GM23338 (cell line): ENCODE measurements at regions not wholly inside any gene's neighbourhood (a gene's known extent, or its start where the extent isn't known, plus 50 kb on each side); places are given as distances from the start of the nearest gene placed in this dataset.
A peak's percentile ranks its signal among the peaks of the same experiment; 100 is the strongest.

Source experiments
- ATAC-seq: fragments of 200-7000 bp; cut with Tn5 transposase; 3 replicates; pipeline ENCODE4 v1.9.1; 2020
- DNase-seq: peaks from one replicate; pipeline ENCODE4 v3.0.0-alpha.2; 2015; ENCODE audit warnings: low spot score
- H2AFZ ChIP-seq: fragments of 200-600 bp; sonication (generic); 2 replicates; pipeline ENCODE4 v1.8.0; 2016; ENCODE audit warnings: antibody characterized with exemption, mild to moderate bottlenecking, moderate library complexity
- H3F3A ChIP-seq: fragments of 200-600 bp; sonication (generic); replicated peaks from 2 replicates; pipeline ENCODE4 v1.8.0; 2017; ENCODE audit warnings: antibody characterized with exemption, mixed run types, low read depth
- H3K27ac ChIP-seq: fragments of 200-600 bp; sonication (generic); 2 replicates; pipeline ENCODE4 v1.6.1; 2016; ENCODE audit warnings: low read depth
- H3K27me3 ChIP-seq: fragments of 200-600 bp; sonication (generic); 2 replicates; pipeline ENCODE4 v1.8.0; 2016; ENCODE audit warnings: mild to moderate bottlenecking, mixed run types, moderate library complexity; ENCODE audit not compliant: insufficient read depth
- H3K36me3 ChIP-seq: fragments of 200-600 bp; sonication (generic); 2 replicates; pipeline ENCODE4 v1.8.0; 2016; ENCODE audit warnings: mild to moderate bottlenecking; ENCODE audit not compliant: insufficient read depth
- H3K4me1 ChIP-seq: fragments of 200-600 bp; sonication (generic); 2 replicates; pipeline ENCODE4 v1.8.0; 2016; ENCODE audit warnings: mild to moderate bottlenecking, moderate library complexity; ENCODE audit not compliant: insufficient read depth
- H3K4me2 ChIP-seq: fragments of 200-600 bp; sonication (generic); 2 replicates; pipeline ENCODE4 v1.7.1; 2017; ENCODE audit warnings: mixed run types
- H3K4me3 ChIP-seq: fragments of 200-600 bp; sonication (generic); 2 replicates; pipeline ENCODE4 v1.6.1; 2016; ENCODE audit warnings: mixed run types
- H3K79me2 ChIP-seq: fragments of 200-600 bp; sonication (generic); replicated peaks from 2 replicates; pipeline ENCODE4 v1.8.0; 2017; ENCODE audit warnings: mild to moderate bottlenecking; ENCODE audit not compliant: insufficient read depth
- H3K9me2 ChIP-seq: fragments of 200-600 bp; sonication (generic); 2 replicates; pipeline ENCODE4 v1.8.0; 2017; ENCODE audit not compliant: insufficient read depth
- H4K20me1 ChIP-seq: fragments of 200-600 bp; sonication (generic); replicated peaks from 2 replicates; pipeline ENCODE4 v1.8.0; 2017; ENCODE audit warnings: mild to moderate bottlenecking; ENCODE audit not compliant: insufficient read depth
- H3K27ac Mint-ChIP-seq: 2 replicates; pipeline ENCODE4 v1.8.0; 2020; ENCODE audit warnings: inconsistent platforms, mild to moderate bottlenecking, moderate library complexity, mixed read lengths
- H3K27me3 Mint-ChIP-seq: 3 replicates; pipeline ENCODE4 v1.8.0; 2022; ENCODE audit warnings: low read depth, mild to moderate bottlenecking, moderate library complexity, mixed read lengths, inconsistent platforms; ENCODE audit not compliant: insufficient read depth, poor library complexity
- H3K36me3 Mint-ChIP-seq: 3 replicates; pipeline ENCODE4 v1.8.0; 2021; ENCODE audit warnings: low read depth, mild to moderate bottlenecking, inconsistent platforms, moderate library complexity, mixed read lengths
- H3K4me1 Mint-ChIP-seq: 3 replicates; pipeline ENCODE4 v1.8.0; 2020; ENCODE audit warnings: mild to moderate bottlenecking, inconsistent platforms, mixed read lengths
- H3K4me3 Mint-ChIP-seq: 3 replicates; pipeline ENCODE4 v1.8.0; 2021; ENCODE audit warnings: moderate library complexity, mild to moderate bottlenecking, inconsistent platforms, mixed read lengths
- H3K9me3 Mint-ChIP-seq: 3 replicates; pipeline ENCODE4 v1.8.0; 2020; ENCODE audit warnings: moderate library complexity, mild to moderate bottlenecking, inconsistent platforms, mixed read lengths
- CREB1 ChIP-seq: fragments of 250-450 bp; sonication (Bioruptor Pico); IDR thresholded peaks from 2 replicates; pipeline ENCODE4 v1.5.0; 2020; ENCODE audit warnings: low read depth, mild to moderate bottlenecking, moderate library complexity
- CTCF ChIP-seq, 2 experiments: fragments of 200-600 bp in 1 of 2; sonication (generic) in 1 of 2; conservative IDR thresholded peaks; 2 replicates each; pipeline versions ENCODE4 v1.5.1 to v1.6.1; 2016 to 2017; ENCODE audit warnings: antibody characterized with exemption in 2 of 2, low read depth in 2 of 2, mild to moderate bottlenecking in 2 of 2, moderate library complexity in 1 of 2
- ETS1 ChIP-seq: IDR thresholded peaks from 2 replicates; pipeline ENCODE4 v1.6.1; 2016; ENCODE audit warnings: antibody characterized with exemption
- EZH2 ChIP-seq: fragments of 200-600 bp; sonication (generic); IDR thresholded peaks from one replicate; pipeline ENCODE4 v1.8.0; 2017; ENCODE audit warnings: antibody characterized with exemption, mild to moderate bottlenecking, low read depth; ENCODE audit not compliant: unreplicated experiment
- EZH2phosphoT487 ChIP-seq: fragments of 200-600 bp; sonication (generic); IDR thresholded peaks from one replicate; pipeline ENCODE4 v1.8.1; 2018; ENCODE audit warnings: antibody characterized with exemption; ENCODE audit not compliant: unreplicated experiment
- JUNB ChIP-seq: IDR thresholded peaks from one replicate; pipeline ENCODE4 v1.6.1; 2016; ENCODE audit warnings: antibody characterized with exemption; ENCODE audit not compliant: unreplicated experiment
- NANOG ChIP-seq: IDR thresholded peaks from 2 replicates; pipeline ENCODE4 v1.6.1; 2016; ENCODE audit warnings: antibody characterized with exemption, borderline replicate concordance
- POLR2AphosphoS5 ChIP-seq: IDR thresholded peaks from 2 replicates; pipeline ENCODE4 v1.6.1; 2016; ENCODE audit warnings: antibody characterized with exemption, low read depth
- REST ChIP-seq: IDR thresholded peaks from one replicate; pipeline ENCODE4 v1.6.1; 2018; ENCODE audit warnings: antibody characterized with exemption; ENCODE audit not compliant: unreplicated experiment
- STAT1 ChIP-seq: IDR thresholded peaks from one replicate; pipeline ENCODE4 v1.6.1; 2016; ENCODE audit warnings: antibody characterized with exemption; ENCODE audit not compliant: unreplicated experiment
- ZNF114 ChIP-seq: fragments of 250-450 bp; sonication (Bioruptor Pico); IDR thresholded peaks from 2 replicates; pipeline ENCODE4 v1.5.0; 2020; ENCODE audit warnings: mild to moderate bottlenecking, moderate library complexity
- ZNF331 ChIP-seq: fragments of 250-450 bp; sonication (Bioruptor Pico); IDR thresholded peaks from 2 replicates; pipeline ENCODE4 v1.5.0; 2020; ENCODE audit warnings: low read depth, mild to moderate bottlenecking, moderate library complexity
- ZNF462 ChIP-seq: fragments of 250-450 bp; sonication (Bioruptor Pico); IDR thresholded peaks from 2 replicates; pipeline ENCODE4 v1.5.0; 2020; ENCODE audit warnings: mild to moderate bottlenecking, moderate library complexity

GRCh38 chr2:100707016-100707947 lies 112.7 kb upstream of the NPAS2 start:
- peaks cover 7% of the 10 kb centered on the region for H3K27me3 Mint-ChIP-seq
- TF ChIP-seq ETS1 (no peak), REST (no peak), ZNF462 (CRISPR knock-in tag) (no peak), ZNF114 (CRISPR knock-in tag) (no peak), ZNF331 (CRISPR knock-in tag) (no peak), STAT1 (no peak), POLR2AphosphoS5 (no peak), EZH2phosphoT487 (no peak), CREB1 (CRISPR knock-in tag) (no peak), EZH2 (no peak), CTCF (conservative IDR thresholded peaks at IDR 0.05; ENCODE audit: low read depth in 2 of 2) (no peak), NANOG (no peak), JUNB (no peak)
- DNase-seq (no peak), ATAC-seq (no peak)
- H3F3A ChIP-seq, result no peaks in the 10 kb centered on the region
- H2AFZ ChIP-seq, result peak overlapping the region; percentile 76; the same call in 1 of the 2 replicates
- peaks cover 20% of the 10 kb centered on the region for H3K4me1 Mint-ChIP-seq
- no peak overlapping the region for H3K4me3 ChIP-seq
- H4K20me1 ChIP-seq, result no peaks in the 10 kb centered on the region
- no peaks in the 10 kb centered on the region for H3K36me3 ChIP-seq
- no peak overlapping the region for H3K4me3 Mint-ChIP-seq
- no peak overlapping the region for H3K27ac Mint-ChIP-seq
- H3K27ac ChIP-seq, result no peak overlapping the region
- H3K4me2 ChIP-seq, result no peak overlapping the region
- no peaks in the 10 kb centered on the region for H3K9me3 Mint-ChIP-seq
- H3K4me1 ChIP-seq, result peaks cover 4% of the 10 kb centered on the region; the same call in 1 of the 2 replicates
- H3K36me3 Mint-ChIP-seq, result no peaks in the 10 kb centered on the region
- no peaks in the 10 kb centered on the region for H3K9me2 ChIP-seq
- H3K27me3 ChIP-seq, result no peaks in the 10 kb centered on the region
- no peaks in the 10 kb centered on the region for H3K79me2 ChIP-seq
